GM19240 (cell line): ENCODE measurements at regions not wholly inside any gene's neighbourhood (a gene's known extent, or its start where the extent isn't known, plus 50 kb on each side); places are given as distances from the start of the nearest gene placed in this dataset.
"Not testable (repeated sequence)": the region's sequence is repeated elsewhere in the genome, so short reads cannot be mapped to it uniquely, and the experiment has no call there.

ENCODE experiments used
- DNase-seq: peaks from one replicate; pipeline ENCODE4 v3.0.0; 2011; ENCODE audit warnings: low spot score; ENCODE audit not compliant: insufficient read length

DNA sequence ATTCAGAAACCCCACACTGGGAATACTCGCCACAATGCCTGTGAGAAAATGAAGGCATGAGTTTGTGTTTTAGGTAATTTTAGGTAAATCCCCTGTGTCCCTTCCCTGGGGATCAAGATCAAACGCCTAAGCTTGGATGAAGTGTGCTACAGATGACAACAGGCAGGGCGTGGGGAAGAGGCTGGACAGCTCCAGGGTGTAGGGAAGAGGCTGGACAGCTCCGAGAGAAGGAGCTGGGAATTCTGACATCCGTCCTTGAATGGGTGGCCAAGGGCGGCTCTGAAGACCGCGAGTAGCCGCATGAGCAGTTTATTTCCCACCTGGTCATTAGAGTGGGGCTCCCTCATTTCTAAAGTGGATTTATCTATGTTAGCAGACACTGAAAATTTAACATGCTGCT is 109.7 kb downstream of the RAMP3 start:
- DNase-seq = no peak

DNA sequence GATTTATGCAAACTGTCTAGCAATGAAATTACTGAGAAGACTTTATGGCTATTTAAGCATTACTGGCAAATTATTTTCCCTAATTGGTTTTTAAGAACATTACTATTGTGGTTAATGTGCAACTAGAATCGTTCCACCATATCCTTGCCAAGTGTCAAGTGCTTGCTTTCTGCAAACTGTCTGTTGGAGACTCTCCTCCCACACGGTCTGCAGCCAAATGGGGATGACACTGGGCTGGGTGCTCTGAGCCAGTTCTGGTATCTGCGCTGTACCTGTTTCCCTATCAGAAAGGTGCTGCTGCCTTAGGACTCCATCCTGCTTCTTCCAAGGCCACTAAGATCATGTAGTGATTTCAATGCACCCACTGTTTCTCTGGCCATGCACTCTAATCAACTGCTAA is 110.4 kb downstream of the RAMP3 start:
- no peak for DNase-seq

DNA sequence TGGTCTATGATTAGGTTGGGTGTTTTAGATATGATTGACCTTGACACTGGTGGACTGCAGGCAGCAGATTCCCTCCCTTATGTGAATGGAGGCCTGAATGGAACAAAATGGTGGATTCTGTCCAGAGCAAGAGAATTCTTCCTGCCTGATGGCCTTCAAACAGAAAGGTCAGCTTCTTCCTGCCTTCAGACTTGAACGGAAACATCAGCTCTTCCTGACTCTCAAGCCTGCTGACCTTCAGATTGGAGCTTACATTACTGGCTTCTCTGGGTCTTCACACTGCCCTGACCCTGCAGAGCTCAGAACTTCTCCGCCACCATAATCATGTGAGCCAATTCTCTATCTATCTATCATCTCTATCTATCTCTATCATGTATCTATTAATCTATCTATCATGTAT is 111.6 kb downstream of the RAMP3 start:
- no peak for DNase-seq

DNA sequence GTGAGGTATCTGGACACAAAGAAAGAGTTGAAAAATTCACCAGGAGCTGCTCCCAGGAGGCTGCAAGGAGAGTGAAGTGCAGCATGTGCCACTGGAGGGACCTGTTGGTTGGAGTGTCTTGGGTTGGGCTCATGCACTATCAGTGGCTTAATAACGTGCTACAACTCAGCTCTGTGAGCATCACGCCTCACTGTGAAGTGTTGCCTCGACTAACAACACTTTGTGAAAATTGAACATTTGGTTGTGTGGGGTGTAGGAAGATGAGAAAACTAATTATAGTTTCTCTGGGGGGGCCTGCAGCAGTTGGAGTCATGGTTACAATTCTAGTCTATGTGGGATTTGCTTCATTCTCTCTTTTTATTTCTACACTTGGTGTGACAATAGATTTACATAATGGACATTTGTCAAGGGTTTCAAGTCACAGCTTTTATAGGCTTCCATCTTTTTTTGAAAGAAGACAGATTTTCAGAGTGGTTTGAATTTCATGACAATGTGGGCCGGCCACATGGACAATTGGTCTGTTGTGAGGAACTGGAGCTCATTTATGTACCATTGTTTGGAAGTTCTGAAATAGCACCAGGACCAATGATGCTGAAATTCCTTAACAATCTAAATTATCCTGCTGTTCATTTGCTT is 121.3 kb downstream of the RAMP3 start:
- no peak for DNase-seq

DNA sequence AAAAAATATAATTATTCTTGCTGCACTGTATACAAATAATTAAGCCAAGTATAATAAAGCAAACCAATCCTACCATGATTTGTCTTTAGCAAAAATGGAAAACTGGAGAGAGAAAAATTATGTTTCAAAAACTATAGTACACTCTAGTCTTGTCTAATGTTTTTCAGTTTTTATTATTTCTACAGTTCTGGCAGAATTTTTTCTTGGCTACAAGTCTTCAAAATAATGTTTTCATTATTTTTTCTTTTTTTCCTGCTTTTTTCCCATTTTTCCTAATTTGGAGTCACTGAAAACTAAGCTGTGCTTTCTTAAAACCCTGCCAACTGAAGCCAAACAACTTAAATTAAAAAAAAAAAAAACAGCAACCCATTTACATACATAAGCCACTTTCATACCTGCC is 132.0 kb downstream of the RAMP3 start:
- DNase-seq = not testable (repeated sequence)

DNA sequence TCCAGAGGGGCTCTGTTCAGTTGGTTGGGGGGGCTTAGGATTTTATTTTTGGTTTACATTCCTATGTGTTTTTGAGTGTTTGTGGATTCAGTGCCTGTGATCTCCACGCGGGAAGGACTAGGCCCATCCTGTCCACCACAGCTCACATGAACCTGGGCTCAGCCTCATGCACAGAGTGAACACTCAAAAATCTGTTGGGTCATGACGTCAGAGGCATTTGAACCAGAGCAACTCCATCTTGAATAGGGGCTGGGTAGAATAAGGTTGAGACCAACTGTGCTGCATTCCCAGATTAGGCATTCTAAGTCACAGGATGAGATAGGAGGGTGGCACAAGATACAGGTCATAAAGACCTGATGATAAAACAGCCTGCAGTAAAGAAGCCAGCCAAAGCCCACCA is 133.3 kb downstream of the RAMP3 start:
- DNase-seq = no peak

DNA sequence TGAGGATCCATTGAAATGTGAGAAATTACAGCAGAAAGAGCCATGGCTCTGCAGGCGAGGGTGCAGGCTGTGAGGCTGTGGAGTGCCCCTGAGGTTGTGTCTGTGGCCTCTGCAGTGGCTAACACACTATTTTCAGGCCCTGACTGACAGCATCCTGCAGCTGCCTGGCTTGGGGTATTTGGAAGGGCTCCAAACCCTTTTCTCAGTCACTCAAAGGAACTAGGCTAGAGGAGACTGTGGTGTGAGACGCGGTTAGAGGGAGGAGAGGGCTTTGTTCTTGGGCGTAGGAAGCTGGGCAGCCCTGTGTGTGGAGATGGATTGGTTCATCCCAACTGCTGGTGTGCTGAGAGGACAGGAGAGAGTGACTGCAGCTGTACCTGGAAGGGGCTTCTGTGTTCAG is 134.9 kb downstream of the RAMP3 start:
- no peak for DNase-seq

DNA sequence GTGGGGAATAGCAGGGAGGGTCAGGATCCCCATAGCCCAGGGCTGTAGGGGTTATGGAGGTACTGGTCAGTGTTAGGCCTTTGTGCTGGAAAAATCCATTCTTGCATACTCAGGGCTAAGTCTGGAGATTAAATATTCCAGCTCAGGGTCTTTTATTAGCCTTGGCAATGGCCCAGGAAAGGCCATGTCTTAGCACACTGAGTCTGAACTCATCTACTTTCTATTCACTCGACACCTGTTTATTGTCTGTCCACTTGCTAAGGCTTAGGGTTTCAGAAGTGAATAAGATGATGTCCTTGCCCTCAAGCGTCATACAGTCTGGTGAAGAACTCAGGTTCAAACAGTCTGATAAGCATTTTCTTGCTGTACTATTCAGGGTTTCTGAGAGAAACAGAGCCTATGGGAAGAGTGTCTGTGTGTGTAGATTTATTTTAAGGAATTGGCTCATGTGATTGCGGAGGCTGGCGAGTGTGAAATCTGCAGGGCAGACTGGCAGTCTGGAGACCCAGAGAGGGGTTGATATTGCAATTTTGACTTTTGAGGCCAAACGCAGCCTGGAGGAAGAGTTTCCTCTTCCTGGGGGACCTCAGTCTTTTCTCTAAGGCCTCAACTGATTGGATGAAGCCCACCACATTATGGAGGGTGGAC is 135.8 kb downstream of the RAMP3 start:
- no peak for DNase-seq

DNA sequence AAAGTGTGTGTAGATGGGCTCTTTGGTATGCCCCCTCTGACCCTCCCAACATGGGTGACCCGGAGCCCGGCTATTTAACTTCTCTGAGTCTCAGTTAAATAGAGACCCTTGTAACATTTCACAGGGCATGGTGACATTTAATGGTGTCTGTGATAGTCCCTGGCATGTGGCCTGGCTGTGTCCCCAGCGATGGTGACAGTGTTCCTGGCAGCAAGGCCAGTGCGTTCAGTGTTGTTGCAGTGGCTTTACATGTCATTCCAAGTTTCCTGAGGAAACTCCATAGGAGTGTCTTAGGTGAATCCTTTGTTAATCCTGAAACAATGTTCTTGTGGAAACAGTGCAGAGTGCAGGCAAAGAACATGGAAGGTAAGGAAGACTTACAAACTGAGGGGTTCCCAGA is 137.0 kb downstream of the RAMP3 start:
- DNase-seq = no peak

DNA sequence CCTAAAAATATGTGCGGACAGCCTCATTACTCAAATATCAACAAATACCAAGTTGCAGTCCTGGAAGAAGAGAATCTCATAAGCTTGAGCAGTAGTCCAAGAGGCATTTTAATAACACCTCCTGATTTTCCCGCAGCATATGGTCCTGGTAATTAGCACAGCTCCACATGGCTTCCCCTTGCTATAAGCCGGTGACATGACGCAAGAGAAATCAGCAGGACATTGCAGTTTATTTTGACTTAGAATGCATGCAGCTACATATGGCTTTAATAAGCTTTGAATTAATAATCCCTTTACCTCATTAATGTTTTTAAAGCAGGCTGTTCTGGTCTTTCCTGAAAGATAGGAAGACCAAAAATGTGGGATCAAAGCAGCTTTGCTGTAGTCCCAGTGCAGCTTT is 137.6 kb downstream of the RAMP3 start:
- DNase-seq = no peak

DNA sequence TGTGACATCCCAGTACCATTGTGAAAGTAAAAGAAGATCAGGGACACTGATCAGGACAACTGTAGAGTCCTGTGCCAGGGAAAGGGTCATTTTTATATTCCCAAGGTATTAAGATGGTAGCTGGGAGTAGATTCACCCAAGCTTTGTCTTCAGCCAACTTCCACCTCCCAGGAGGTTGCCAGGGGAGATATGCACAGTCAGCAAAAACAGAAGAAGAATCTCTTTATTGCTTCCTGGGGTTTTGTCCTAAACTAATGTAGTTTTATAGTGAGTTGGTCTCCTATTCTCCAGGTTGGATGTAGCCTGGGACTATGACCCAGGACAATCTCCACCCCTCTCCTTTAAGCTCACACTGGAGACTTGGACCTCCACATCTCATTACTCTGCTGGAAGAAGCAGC is 139.2 kb downstream of the RAMP3 start:
- no peak for DNase-seq

DNA sequence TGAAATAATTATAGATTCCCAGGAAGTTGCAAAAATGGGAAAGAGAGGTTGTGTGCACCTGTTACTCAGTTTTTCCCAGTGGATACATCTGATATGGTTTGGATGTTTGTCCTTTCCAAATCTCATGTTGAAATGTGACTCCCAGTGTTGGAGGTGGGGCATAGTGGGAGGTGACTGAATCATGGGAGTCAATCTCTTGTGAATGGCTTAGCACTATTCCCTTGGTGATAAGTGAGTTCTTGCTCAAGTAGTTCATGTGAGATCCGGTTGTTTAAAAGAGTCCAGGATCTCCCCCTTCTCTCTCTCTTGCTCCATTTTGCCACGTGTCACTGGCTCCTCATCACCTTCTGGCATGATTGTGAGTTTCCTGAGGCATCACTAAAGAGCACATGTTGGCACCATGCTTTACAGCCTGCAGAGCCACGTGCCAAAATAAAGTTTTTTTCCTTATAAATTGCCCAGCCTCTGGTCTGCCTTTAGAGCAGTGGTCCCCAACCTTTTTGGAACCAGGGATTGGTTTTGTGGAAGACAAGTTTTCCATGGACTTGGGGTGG is 149.2 kb downstream of the RAMP3 start:
- no peak for DNase-seq

DNA sequence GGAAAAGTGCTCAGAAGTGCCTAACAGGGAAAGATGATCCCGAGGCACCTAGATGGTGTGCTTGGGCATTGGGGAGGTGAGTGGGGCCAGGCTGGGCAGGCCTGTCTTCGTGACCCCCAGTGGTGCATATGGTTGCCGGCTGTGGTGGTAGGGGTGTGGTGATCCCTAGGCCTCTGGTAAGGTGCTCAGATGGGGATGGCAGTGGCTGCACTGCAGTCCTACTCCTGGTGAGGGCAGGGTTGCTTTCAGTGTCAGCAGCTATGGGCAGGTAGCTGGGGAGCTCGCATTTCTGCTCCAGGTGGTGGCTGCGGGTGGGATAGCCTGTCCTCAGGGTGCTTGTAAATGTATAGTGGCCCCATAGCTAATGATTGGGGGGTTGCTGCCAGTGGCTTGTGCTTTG is 154.0 kb downstream of the RAMP3 start:
- no peak for DNase-seq

DNA sequence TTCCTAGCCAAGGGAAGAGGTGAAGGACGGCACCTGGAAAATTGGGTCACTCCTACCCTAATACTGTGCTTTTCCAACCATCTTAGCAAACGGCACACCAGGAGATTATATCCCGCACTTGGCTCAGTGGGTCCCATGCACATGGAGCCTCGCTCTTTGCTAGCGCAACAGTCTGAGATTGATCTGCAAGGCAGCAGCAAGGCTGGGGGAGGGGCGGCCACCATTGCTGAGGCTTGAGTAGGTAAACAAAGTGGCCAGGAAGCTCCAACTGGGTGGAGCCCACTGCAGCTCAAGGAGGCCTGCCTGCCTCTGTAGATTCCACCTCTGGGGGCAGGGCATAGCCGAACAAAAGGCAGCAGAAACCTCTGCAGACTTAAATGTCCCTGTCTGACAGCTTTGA is 157.9 kb downstream of the RAMP3 start:
- DNase-seq = not testable (repeated sequence)

DNA sequence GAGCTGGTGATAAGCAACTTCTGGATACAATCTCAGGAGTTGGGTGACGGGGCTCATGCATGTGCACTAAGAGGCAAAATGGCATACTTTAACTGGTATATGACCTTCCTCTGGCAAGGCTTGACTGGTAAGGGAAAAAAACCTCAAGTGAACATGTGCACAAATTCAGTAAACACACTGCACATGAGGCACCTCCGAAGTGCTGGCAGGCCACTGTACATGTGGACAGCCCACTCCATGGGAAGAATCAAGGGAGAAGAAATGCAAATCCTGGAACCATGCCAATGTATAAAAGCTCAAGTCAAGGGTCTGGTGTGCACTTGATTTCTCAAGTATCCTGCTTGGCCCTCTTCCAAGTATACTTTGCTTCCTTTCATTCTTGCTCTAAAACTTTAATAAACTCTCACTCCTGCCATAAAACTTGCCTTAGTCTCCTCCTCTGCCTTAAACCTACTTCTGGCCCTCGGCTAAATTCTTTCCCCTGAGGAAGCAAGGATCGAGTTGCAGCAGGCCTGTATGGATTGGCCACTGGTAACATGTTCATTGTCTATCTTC is 167.2 kb downstream of the RAMP3 start:
- no peak for DNase-seq

DNA sequence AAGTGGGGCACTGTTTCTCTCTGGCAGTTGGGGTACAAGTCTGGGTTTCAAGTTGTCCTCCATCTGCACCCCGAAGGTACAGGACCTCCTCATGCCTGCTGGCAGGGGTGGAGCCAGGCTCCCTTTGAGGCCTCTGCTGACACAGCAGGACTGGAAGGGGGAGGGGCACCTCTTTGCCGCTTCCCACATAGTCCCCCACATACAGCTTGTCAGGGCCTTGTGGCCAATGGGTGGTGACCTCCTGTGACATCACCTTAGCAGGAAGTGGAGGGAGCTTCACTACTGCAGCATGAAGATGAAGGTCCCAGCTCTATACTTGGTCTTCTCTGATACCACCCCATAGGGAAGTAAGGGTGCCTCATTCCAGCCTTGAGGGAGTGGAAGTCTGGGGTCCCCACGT is 167.8 kb downstream of the RAMP3 start:
- no peak for DNase-seq

DNA sequence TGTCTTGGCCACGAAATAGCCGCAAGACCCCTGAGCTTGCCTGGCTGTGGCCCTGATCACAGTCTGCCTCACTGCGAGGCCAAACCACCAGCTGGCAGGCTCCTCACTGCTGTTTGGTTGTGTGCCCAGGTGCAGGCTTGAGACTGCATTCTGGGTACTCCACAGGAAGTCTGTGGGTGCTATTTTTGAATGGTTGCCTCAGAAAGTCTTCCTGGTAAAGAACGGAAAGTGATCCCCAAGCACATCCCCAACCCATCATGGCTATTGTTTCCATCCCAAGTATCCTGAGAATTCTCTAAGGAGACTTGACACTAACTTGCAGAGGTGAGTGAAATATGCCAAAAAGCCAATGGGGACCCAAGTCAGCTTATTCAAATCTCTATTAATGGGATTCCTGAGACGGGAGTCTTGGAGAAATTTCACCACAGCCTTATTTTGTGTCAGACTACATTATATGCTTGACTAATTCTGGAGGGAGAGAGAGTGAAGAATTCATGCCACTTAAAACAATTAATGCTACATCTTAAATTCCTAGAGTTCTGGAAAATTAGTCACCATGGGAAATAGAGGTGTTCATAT is 170.9 kb downstream of the RAMP3 start:
- DNase-seq = no peak

DNA sequence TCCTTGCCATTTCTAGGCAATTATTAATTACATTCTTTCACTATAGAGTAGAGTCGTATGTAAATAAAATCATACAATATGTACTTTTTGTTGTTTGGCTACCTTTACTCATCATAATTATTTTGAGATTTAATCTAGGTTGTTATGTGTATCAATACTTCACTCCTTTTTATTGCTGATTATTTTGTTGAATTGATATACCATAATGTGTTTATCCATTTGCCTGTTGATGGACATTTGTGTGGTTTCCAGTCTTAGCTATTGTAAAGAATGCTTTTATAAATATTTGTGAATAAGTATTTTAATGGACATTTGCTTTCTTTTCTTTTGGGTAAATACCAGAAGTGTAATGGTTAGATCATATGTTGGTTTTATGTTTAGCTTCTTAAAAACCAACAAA is 174.0 kb downstream of the RAMP3 start:
- DNase-seq = no peak

DNA sequence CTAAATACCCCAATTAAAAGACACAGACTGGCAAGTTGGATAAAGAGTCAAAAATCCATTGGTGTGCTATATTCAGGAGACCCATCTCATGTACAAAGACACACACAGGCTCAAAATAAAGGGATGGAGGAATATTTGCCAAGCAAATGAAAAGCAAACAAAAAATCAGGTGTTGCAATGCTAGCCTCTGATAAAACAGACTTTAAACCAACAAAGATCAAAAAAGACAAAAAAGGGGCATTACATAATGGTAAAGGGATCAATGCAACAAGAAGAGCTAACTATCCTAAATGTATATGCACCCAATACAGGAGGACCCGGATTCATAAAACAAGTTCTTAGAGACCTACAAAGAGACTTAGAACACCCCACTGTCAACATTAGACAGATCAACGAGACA is 177.4 kb downstream of the RAMP3 start:
- DNase-seq = not testable (repeated sequence)

DNA sequence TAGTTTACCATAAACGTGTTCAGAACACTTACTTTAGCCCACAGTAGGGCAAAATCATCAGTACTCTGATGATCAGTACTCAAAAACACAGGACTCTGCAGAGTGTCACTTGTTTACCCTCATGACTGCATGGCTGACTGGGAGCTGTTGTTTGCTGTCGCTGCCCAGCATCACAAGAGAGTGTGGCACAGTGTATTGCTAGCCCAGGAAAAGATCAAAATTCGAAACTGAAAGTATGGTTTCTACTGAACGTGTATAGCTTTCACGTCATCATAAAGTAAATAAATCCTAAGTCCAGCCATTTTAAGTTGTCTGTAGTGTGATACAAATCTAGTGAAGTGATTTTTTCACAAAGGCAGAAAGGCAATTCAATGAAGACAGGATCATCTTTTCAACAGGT is 184.6 kb downstream of the RAMP3 start:
- no peak for DNase-seq

DNA sequence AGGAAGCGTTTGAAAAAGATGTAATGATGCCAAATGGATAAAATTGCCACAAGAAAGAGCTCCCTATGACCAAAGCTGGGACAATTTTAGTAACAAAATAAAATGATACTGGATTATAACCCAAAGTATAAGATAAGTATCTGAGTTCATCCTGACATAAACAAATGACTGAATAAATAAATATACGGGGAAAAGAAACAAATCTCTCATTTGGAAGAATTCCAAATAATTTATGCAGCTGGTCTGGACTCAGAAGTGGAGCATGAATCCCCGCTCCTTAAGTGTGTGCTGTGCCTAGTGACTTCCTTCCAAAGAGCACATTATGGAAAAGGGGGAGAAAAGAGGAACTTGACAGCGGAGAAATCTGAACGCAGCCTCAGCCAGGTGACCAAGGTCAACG is 186.2 kb downstream of the RAMP3 start:
- DNase-seq = no peak

DNA sequence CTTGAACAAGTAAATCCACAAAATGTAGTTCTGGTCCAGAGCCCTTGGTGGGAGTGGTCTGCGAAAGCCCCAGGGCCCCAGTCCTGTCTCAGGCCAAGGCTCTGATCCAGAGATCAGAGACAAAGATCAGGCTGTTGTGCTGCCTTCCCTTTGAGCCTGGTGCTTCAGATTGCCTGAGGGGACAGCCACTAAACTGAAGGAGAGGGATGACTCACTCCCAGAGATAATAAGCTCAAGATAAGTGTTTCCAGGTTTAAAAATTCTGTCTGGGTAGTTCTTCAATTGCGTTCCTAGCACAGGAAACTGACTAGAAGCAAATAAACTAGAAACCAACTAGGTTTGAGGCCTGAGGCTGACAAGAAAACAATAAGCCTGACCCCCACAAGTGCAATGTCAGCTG is 190.2 kb downstream of the RAMP3 start:
- DNase-seq = no peak

DNA sequence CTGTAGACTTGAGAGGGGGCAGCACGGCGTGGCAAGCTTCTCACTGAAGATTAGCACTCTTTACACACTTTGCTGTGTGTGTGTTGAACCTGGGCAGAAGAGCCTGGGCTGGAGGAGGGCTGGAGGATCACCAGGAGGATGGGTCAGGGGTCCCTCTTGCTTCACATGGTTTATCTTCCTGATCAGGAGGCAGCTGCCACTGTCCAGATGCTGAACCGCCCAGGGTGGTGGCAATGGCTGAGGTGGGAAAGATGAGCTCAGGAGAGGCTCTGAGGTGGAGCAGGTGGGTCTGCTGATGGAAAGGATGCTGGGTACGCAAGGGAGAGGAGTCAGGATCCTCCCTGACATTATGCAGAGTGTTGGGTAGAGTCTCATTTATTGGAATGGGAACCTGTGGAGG is 191.5 kb downstream of the RAMP3 start:
- DNase-seq = no peak
